DOHH2 (cell line): ENCODE measurements at regions not wholly inside any gene's neighbourhood (a gene's known extent, or its start where the extent isn't known, plus 50 kb on each side); places are given as distances from the start of the nearest gene placed in this dataset.

ENCODE experiments used
- H3F3A ChIP-seq: fragments of 200-600 bp; sonication (generic), shearing (Covaris generic); 2 replicates; pipeline ENCODE4 v1.6.0; 2016; ENCODE audit warnings: antibody characterized with exemption, mild to moderate bottlenecking; ENCODE audit not compliant: control insufficient read depth, insufficient read depth
- H3K27ac ChIP-seq: fragments of 200-600 bp; sonication (generic); 2 replicates; pipeline ENCODE4 v1.5.1; 2014; ENCODE audit warnings: low read depth, mild to moderate bottlenecking, low read length, moderate library complexity
- H3K27me3 ChIP-seq: fragments of 200-600 bp; sonication (generic); 2 replicates; pipeline ENCODE4 v1.6.1; 2014; ENCODE audit warnings: mild to moderate bottlenecking, low read length, mixed read lengths; ENCODE audit not compliant: control insufficient read depth
- H3K36me3 ChIP-seq: fragments of 200-600 bp; sonication (generic); 2 replicates; pipeline ENCODE4 v1.6.1; 2014; ENCODE audit warnings: mild to moderate bottlenecking, low read length, moderate library complexity, mixed read lengths; ENCODE audit not compliant: control insufficient read depth
- H3K4me1 ChIP-seq: fragments of 200-600 bp; sonication (generic); 2 replicates; pipeline ENCODE4 v1.6.1; 2014; ENCODE audit warnings: mild to moderate bottlenecking, low read length, mixed read lengths; ENCODE audit not compliant: control insufficient read depth
- H3K4me2 ChIP-seq: fragments of 200-600 bp; sonication (generic); 2 replicates; pipeline ENCODE4 v1.6.0; 2014; ENCODE audit warnings: mild to moderate bottlenecking, low read length, moderate library complexity
- H3K4me3 ChIP-seq: fragments of 200-600 bp; sonication (generic); 2 replicates; pipeline ENCODE4 v1.5.1; 2014; ENCODE audit warnings: mild to moderate bottlenecking, low read length, mixed read lengths
- H3K79me2 ChIP-seq: fragments of 200-600 bp; sonication (generic); 2 replicates; pipeline ENCODE4 v1.6.1; 2014; ENCODE audit warnings: mild to moderate bottlenecking, low read length, mixed read lengths; ENCODE audit not compliant: control insufficient read depth
- H3K9me2 ChIP-seq: fragments of 200-600 bp; sonication (generic); replicated peaks from 2 replicates; pipeline ENCODE4 v1.6.1; 2014; ENCODE audit warnings: mild to moderate bottlenecking, low read length, mixed read lengths; ENCODE audit not compliant: control insufficient read depth
- H3K9me3 ChIP-seq: fragments of 200-600 bp; sonication (generic); 2 replicates; pipeline ENCODE4 v1.6.1; 2014; ENCODE audit warnings: antibody characterized with exemption, low read length, mixed read lengths; ENCODE audit not compliant: control insufficient read depth, insufficient read depth
- H4K20me1 ChIP-seq: fragments of 200-600 bp; sonication (generic); 2 replicates; pipeline ENCODE4 v1.6.0; 2014; ENCODE audit warnings: low read depth, mild to moderate bottlenecking, antibody characterized with exemption, low read length, moderate library complexity; ENCODE audit not compliant: control insufficient read depth, insufficient read depth
- EZH2phosphoT487 ChIP-seq: fragments of 200-600 bp; sonication (generic); IDR thresholded peaks from 2 replicates; pipeline ENCODE4 v1.6.1; 2017; ENCODE audit warnings: borderline replicate concordance, mild to moderate bottlenecking, antibody characterized with exemption, low read length, moderate library complexity, mixed read lengths
- TF ChIP-seq, protein P1 (sequence below): fragments of 200-600 bp; sonication (generic); IDR thresholded peaks from one replicate; pipeline ENCODE4 v1.5.1; 2014; ENCODE audit warnings: antibody characterized with exemption, mild to moderate bottlenecking, low read depth, low read length; ENCODE audit not compliant: poor library complexity, severe bottlenecking

DNA sequence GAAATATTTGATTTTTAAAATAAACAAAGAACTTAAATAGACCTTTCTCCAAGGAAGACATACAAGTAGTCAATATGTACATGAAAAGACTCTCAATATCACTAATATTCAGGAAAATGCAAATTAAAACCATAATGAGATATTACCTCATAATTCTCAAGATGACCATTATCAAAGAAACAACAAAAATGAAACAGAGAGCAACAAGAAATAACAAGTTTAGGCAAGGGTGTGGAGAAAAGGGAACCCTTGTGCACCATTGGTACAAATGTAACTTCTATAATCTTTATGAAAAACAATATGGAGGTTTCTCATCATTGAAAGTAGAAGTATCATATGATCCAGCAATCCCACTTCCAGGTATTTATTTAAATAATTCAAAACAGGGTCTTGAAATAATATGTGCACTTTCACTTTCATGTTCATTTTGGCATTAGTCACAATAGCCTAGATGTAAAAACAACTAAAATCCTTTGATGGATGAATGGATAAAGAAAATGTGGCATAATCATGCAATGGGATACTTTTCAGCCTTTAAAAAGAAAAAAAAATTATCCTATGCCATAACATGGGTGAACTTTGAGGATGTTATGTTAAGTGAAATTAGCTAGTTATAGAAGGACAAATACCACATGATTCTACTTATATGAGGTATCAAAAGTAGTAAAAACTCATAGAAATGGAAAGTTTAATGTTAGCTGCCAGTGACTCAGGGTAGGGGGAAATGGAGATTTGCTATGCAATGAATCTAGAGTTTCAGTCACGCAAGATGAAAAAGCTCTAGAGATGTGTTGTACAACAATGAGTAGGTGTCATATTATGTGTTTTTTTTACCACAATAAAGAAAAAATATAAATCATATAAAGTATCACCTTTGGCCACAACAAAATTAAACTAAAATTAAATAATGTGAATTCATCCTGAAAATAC lies 114.5 kb upstream of the LYPLAL1 start:
- Histone ChIP-seq H3K4me3 (no peak overlapping the region), H3K79me2 (no peaks in the 10 kb centered on the region), H4K20me1 (no peaks in the 10 kb centered on the region), H3K9me2 (no peaks in the 10 kb centered on the region), H3K27ac (no peak overlapping the region), H3K4me2 (no peak overlapping the region), H3K27me3 (no peaks in the 10 kb centered on the region), H3F3A (no peaks in the 10 kb centered on the region), H3K4me1 (no peaks in the 10 kb centered on the region), H3K36me3 (no peaks in the 10 kb centered on the region), H3K9me3 (no peaks in the 10 kb centered on the region)
- no peak for TF ChIP-seq EZH2phosphoT487
- TF ChIP-seq, protein P1, sequence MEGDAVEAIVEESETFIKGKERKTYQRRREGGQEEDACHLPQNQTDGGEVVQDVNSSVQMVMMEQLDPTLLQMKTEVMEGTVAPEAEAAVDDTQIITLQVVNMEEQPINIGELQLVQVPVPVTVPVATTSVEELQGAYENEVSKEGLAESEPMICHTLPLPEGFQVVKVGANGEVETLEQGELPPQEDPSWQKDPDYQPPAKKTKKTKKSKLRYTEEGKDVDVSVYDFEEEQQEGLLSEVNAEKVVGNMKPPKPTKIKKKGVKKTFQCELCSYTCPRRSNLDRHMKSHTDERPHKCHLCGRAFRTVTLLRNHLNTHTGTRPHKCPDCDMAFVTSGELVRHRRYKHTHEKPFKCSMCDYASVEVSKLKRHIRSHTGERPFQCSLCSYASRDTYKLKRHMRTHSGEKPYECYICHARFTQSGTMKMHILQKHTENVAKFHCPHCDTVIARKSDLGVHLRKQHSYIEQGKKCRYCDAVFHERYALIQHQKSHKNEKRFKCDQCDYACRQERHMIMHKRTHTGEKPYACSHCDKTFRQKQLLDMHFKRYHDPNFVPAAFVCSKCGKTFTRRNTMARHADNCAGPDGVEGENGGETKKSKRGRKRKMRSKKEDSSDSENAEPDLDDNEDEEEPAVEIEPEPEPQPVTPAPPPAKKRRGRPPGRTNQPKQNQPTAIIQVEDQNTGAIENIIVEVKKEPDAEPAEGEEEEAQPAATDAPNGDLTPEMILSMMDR: no peak

- Histone ChIP-seq H3K36me3 (no peaks in the 10 kb centered on the region), H3K27me3 (no peaks in the 10 kb centered on the region), H3K4me3 (no peak overlapping the region), H3K4me1 (peaks cover 3% of the 10 kb centered on the region; the same call in 1 of the 2 replicates), H3K9me2 (no peaks in the 10 kb centered on the region), H3K9me3 (no peaks in the 10 kb centered on the region), H4K20me1 (no peaks in the 10 kb centered on the region), H3K4me2 (no peak overlapping the region), H3K79me2 (no peaks in the 10 kb centered on the region), H3F3A (no peaks in the 10 kb centered on the region), H3K27ac (no peak overlapping the region)
- no peak for TF ChIP-seq EZH2phosphoT487
- TF ChIP-seq, protein P1: no peak
Measured at GRCh38 chr1:219060798-219061197, 112.9 kb upstream of the LYPLAL1 start.

- H3K9me3 ChIP-seq: no peaks in the 10 kb centered on the region
Measured at GRCh38 chr1:219062161-219062560, 111.5 kb upstream of the LYPLAL1 start.

More at GRCh38 chr1:219062161-219062560, 111.5 kb upstream of the LYPLAL1 start:
- H3F3A ChIP-seq: no peaks in the 10 kb centered on the region
- no peaks in the 10 kb centered on the region for H3K27me3 ChIP-seq
- H4K20me1 ChIP-seq: no peaks in the 10 kb centered on the region
- H3K4me3 ChIP-seq: no peak overlapping the region
- no peaks in the 10 kb centered on the region for H3K9me2 ChIP-seq
- no peaks in the 10 kb centered on the region for H3K36me3 ChIP-seq
- TF ChIP-seq, protein P1: no peak
- no peak for TF ChIP-seq EZH2phosphoT487
- no peaks in the 10 kb centered on the region for H3K79me2 ChIP-seq
- H3K4me2 ChIP-seq: no peak overlapping the region
- no peak overlapping the region for H3K27ac ChIP-seq
- H3K4me1 ChIP-seq: peaks cover 6% of the 10 kb centered on the region; the same call in 1 of the 2 replicates
